ENCODE measurements at regions not wholly inside any gene's neighbourhood (a gene's known extent, or its start where the extent isn't known, plus 50 kb on each side); places are given as distances from the start of the nearest gene placed in this dataset.

GRCh38 chr4:179981161-179981560 lies 2262.0 kb upstream of the TENM3 start:
- Mint-ChIP-seq H3K9me3 (peaks cover 3 to 5% (median 4%) of the 10 kb centered on the region in 7 donors), H3K27me3 (ENCODE audit: low read depth in 3 of 3) (no peaks in the 10 kb centered on the region), H3K27ac (no peak overlapping the region), H3K4me3 (no peak overlapping the region), H3K4me1 (no peaks in the 10 kb centered on the region), H3K36me3 (no peaks in the 10 kb centered on the region)
- TF ChIP-seq CTCF (IDR thresholded peaks at IDR 0.05): no peak
- no peak overlapping the region for H3K9ac ChIP-seq (ENCODE audit: insufficient read depth, low read length, poor library complexity, severe bottlenecking)
- intact Hi-C loops (cut with micrococcal nuclease): no loop called here
- H3K27ac ChIP-seq (ENCODE audit: low read depth in 1 of 2, low read length in 2 of 2): no peak overlapping the region
- H3K79me2 ChIP-seq (ENCODE audit: insufficient read depth, low read length): no peaks in the 10 kb centered on the region
- H3K4me1 ChIP-seq (ENCODE audit: control insufficient read depth in 1 of 2, insufficient read depth in 2 of 2, low read length in 2 of 2): no peaks in the 10 kb centered on the region
- H2AFZ ChIP-seq (ENCODE audit: insufficient read depth, low read depth, low read length, poor library complexity, severe bottlenecking): no peak overlapping the region
- H3K4me2 ChIP-seq (replicated peaks; ENCODE audit: extremely low read depth, low read length, poor library complexity, severe bottlenecking): no peak overlapping the region
- no peaks in the 10 kb centered on the region for H4K20me1 ChIP-seq (ENCODE audit: insufficient read depth, low read length)
- DNase-seq: no peak
- H3K4me3 ChIP-seq (replicated peaks in 1 of 3; ENCODE audit: low read depth in 2 of 3, low read length in 3 of 3): no peak overlapping the region
- no peaks in the 10 kb centered on the region for H3K27me3 ChIP-seq (ENCODE audit: control insufficient read depth in 2 of 2, insufficient read depth in 2 of 2, low read length in 2 of 2)
- no peaks in the 10 kb centered on the region for H3K9me3 ChIP-seq (replicated peaks in 1 of 2; ENCODE audit: control insufficient read depth in 1 of 2, insufficient read depth in 1 of 2, low read length in 2 of 2)
- H3K36me3 ChIP-seq (replicated peaks in 1 of 2; ENCODE audit: control insufficient read depth in 1 of 2, insufficient read depth in 2 of 2, low read length in 2 of 2): no peaks in the 10 kb centered on the region

GRCh38 chr4:179989975-179990374 lies 2253.2 kb upstream of the TENM3 start:
- no peak overlapping the region for H2AFZ ChIP-seq (ENCODE audit: insufficient read depth, low read depth, low read length, poor library complexity, severe bottlenecking)
- no peaks in the 10 kb centered on the region for H4K20me1 ChIP-seq (ENCODE audit: insufficient read depth, low read length)
- peak in 1 of 3 donors; percentile 4 for DNase-seq
- H3K4me3 Mint-ChIP-seq: no peak overlapping the region
- no peaks in the 10 kb centered on the region for H3K4me1 Mint-ChIP-seq
- no peaks in the 10 kb centered on the region for H3K4me1 ChIP-seq (ENCODE audit: control insufficient read depth in 1 of 2, insufficient read depth in 2 of 2, low read length in 2 of 2)
- H3K27ac ChIP-seq (ENCODE audit: low read depth in 1 of 2, low read length in 2 of 2): no peak overlapping the region
- H3K27me3 ChIP-seq (ENCODE audit: control insufficient read depth in 2 of 2, insufficient read depth in 2 of 2, low read length in 2 of 2): no peaks in the 10 kb centered on the region
- no peaks in the 10 kb centered on the region for H3K36me3 ChIP-seq (replicated peaks in 1 of 2; ENCODE audit: control insufficient read depth in 1 of 2, insufficient read depth in 2 of 2, low read length in 2 of 2)
- no peak overlapping the region for H3K4me2 ChIP-seq (replicated peaks; ENCODE audit: extremely low read depth, low read length, poor library complexity, severe bottlenecking)
- no peaks in the 10 kb centered on the region for H3K27me3 Mint-ChIP-seq (ENCODE audit: low read depth in 3 of 3)
- H3K4me3 ChIP-seq (replicated peaks in 1 of 3; ENCODE audit: low read depth in 2 of 3, low read length in 3 of 3): no peak overlapping the region
- H3K27ac Mint-ChIP-seq: no peak overlapping the region
- H3K9ac ChIP-seq (ENCODE audit: insufficient read depth, low read length, poor library complexity, severe bottlenecking): no peak overlapping the region
- 67% methylated on average over 1 of the region's 4 CpGs for WGBS (ENCODE audit: insufficient coverage)
- intact Hi-C loops (cut with micrococcal nuclease): no loop called here
- no peaks in the 10 kb centered on the region for H3K36me3 Mint-ChIP-seq
- H3K79me2 ChIP-seq (ENCODE audit: insufficient read depth, low read length): no peaks in the 10 kb centered on the region
- H3K9me3 ChIP-seq (replicated peaks in 1 of 2; ENCODE audit: control insufficient read depth in 1 of 2, insufficient read depth in 1 of 2, low read length in 2 of 2): no peaks in the 10 kb centered on the region
- peaks cover 0 to 9% (median 3%) of the 10 kb centered on the region in 7 donors for H3K9me3 Mint-ChIP-seq
- TF ChIP-seq CTCF (IDR thresholded peaks at IDR 0.05): no peak

Data from CD14-positive monocyte (primary cell).